T follicular helper cell (primary cell): ENCODE measurements at regions not wholly inside any gene's neighbourhood (a gene's known extent, or its start where the extent isn't known, plus 50 kb on each side); places are given as distances from the start of the nearest gene placed in this dataset.
"Not testable (repeated sequence)": the region's sequence is repeated elsewhere in the genome, so short reads cannot be mapped to it uniquely, and the experiment has no call there.

Experiments used
- DNase-seq: peaks from one replicate; pipeline ENCODE4 v3.0.0-alpha.2; 2020; ENCODE audit warnings: low read depth

DNA sequence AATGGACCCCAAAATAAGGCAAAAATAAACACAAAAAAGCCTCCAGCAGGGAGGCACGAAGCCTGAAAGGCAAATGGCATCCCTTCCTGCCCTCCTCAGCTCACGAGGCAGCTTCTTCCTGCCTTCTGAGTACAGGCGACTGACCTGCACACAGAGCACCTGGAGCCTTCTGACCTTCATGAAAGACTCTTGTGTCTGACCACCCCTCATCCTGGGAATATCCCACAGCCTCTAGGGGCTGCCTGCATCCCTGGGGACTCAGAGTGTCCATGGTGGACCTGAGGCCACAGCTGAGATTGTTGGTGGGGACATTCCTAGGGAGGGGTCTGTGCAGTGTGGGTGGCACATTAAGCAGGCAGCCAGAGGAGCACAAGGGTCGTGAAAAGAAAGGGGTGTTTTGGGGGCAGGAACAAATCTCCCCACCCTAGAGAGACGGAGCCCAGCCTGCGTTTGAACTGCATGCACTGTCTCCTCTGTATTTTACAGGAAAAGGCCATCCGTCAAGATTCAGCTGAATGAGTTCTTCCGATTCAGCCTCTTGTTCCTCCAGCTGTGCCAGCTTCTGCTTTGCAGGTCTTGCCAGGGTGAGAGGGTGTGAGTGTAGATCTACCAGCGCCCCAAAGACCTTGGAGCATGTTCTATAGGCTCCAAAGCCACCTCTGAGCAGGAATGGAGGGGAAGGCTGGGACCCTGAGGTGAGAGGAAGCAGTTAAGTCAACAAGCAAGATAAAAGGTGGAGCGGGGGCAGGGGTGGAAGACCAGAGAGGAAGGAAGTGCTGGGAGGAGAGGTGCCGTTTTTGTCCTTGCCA, 80.4 kb upstream of the MEF2A start:
- no peak for DNase-seq

DNA sequence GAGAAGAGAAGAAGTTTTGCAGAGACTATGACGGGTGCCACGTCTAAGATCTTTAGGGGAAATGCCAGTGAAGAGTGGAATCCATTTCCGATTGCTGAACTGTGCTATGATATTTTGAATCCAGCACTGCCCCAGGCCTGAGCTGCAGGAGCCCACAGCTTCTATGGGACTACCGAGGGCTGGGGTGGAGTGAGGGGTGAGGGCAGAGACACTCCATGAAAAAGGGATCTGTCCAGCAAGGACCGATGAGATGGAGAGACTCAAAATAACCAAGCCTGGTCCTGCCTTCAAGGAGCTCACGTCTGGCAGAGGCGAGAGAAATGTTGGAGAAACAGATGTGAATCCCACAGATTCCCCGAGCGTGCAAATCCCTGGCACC, 79.8 kb upstream of the MEF2A start:
- DNase-seq, result no peak

DNA sequence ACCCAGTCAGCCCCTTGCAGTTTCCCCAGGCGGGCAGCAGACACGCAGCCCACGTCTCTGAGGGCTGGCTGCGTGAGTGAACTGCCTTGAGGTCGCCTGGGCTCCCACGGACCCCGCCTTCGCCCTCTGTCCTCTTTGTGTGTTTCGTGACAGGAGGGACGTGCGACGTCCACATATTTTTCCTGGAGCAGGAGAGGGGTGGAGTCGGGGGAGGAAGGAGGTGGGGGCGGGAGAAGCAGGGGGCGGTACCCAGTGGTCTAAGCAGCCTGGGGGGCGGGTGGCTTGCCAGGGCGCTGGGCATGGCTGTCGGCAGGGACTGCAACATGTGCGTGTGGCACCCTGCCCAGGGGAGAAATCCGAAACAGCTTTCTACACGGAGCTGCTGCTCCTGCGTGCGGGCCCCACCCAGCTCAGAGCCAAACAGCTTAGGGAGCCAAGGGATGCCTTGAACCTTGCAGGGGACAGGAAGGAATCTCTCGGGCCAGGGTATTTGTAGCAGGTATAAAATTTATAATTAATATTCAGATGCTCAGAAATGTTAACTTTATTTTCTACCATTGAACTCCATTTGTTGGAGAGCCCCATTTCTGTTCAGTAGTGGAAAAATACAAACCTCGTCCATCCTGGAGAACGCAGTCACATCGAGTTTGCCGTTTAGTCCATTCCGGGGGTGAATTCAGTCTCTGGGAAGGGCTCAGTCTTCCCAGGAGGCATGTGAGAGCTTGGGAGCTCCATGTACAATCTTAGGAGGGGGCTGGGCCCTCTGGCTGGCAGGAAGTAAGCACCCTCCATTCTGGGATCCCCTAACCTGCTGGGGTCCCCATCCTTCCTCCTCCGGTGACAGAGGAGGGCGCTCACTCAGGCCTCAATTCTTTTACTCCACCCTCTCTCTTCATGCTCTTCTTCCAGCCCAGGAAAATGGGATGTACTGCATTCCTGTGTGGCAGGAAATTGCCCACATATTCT, 79.1 kb upstream of the MEF2A start:
- no peak for DNase-seq

DNA sequence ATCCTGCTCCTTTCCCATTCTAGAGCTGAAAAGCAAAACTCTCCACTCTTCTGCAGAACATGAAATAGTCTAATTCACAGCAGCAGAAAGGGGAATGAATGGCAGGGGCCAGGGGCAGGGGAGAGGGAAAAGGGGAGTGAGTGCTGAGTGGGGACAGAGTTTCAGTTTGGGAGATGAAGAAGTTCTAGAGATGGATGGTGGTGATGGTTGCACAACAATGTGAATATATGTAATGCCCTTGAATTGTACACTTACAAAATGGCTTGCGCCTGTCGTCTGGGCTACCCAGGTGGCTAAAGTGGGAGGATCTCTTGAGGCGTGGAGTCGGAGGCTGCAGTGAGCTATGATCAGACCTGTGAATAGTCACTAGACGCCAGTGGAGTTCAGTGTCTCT, 78.5 kb upstream of the MEF2A start:
- no peak for DNase-seq

DNA sequence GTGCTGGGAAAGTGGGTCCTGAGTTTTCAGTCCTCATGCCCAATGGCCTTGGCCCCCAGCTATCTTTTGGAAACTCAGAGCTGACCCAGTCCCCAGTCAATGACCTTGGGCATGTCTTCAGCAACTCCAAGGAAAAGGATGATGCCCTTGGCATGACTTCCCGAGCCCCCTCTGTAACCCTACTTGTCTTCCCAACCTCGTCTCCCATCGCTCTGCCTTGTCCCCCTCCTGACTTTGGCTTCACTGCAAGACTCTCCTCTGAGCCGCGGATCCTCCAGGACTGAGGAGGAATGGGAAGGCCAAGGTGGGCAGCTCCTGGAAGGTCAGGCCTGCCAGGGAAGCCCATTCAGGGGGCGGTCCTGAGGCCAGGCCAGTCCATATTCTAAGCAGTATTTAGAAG, 73.5 kb upstream of the MEF2A start:
- no peak for DNase-seq

DNA sequence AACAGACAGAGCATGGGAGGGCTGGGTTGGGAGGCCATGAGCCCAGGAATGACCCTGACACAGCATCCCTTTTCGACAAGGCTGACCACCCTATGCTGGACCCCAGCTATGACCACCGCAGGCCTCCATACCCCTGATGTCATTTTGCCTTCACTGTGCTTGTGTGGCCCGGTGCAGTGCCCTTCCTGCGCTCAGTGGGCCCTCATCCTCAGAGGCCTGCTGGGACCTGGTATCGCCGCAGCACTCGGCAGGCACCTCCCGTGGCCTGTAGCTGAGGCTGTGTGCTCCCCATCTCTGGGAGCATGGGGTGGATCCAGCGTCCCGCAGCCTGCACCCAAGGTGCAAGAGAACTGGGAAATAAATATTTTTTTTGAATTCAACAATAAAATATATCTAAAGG, 73.1 kb upstream of the MEF2A start:
- DNase-seq, result no peak

DNA sequence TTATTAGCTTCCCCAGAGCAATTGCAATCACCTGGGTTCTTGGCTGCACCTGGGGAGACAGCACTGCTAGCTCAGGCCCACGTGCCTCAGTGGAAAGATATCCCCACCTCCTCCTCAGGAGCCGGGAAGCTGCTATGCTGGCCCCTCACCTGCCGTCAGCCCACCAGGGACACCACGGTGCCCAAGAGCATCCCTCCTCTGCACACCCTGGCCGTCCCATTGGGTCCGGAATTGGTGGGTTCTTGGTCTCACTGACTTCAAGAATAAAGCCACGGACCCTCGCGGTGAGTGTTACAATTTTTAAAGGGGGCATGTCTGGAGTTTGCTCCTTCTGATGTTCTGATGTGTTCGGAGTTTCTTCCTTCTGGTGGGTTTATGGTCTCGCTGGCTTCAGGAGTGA, 72.3 kb upstream of the MEF2A start:
- DNase-seq, result no peak

DNA sequence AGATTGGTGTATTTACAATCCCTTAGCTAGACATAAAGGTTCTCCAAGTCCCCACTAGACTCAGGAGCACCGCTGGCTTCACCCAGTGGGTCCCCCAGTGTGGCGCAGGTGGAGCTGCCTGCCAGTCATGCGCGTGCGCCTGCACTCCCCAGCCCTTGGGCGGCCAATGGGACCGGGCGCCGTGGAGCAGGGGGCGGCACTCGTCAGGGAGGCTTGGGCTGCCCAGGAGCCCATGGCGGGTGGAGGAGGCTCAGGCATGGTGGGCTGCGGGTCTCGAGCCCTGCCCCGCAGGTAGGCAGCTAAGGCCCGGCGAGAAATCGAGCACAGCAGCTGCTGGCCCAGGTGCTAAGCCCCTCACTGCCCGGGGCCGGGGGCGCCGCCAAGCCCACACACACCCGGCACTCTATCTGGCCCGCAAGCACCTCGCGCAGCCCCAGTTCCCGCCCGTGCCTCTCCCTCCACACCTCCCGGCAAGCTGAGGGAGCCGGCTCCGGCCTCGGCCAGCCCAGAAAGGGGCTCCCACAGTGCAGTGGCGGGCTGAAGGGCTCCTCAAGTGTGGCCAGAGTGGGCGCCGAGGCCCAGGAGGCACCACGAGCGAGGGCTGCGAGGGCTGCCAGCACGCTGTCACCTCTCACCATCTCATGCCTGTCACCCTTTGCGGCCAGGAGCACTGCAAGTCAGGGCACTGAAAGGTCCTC, 71.1 kb upstream of the MEF2A start:
- DNase-seq, result not testable (repeated sequence)

DNA sequence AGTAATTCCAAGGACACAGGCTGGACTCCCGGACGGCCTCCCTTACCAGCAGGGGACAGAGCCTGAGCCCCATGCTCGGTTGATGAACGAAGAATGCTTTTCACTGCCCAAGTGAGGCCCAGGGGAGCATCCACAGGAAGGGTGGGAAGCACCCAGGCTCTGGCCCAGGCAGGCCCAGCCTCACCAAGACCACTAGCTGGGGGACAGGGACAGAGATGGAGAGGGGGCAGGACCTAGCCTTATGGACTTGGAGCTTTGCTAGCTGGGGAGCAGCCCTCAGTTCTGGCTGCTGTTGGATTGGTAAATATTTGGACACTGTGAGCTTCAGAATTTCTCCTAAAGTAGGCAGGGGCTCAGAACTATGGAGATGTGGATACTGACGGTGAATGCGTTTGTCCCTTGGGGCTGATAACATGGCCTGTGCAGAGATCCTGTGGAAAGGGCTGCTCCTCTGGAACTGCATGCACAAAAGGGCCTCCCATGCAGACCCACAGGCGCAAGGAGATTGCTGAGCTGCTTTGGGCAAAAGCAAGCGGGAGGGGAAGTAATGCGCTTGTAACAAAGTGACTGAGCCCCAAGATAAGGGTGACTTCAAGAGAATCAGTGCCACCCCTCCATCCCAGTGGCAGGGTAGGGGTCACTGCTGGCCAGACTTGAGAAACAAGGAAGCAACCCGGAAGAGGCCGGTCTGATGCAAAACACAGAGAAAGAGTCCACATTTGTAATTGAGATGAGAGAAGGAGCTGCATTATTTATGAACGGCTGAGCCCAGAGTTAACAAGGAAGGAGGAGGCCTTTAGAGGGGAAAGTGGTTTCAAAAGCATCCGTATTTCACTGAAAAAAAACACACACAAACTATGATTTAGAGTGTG, 70.1 kb upstream of the MEF2A start:
- no peak for DNase-seq

DNA sequence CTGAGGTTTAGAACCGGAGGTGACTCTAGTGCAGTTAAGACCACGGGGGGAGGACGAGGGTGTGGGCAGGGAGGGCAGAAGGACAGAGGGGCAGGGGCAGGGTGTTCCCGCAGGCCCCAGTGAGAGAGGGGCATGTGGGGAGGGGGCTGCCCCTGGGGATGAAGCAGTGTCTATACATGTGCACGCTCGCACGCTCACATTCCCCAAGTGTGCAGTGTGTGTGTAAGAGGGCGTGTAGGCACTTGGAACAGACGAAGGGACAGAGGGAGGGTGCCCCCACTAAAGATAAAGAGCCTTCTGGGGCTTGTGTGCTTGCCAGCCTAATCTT, 69.5 kb upstream of the MEF2A start:
- DNase-seq, result no peak

DNA sequence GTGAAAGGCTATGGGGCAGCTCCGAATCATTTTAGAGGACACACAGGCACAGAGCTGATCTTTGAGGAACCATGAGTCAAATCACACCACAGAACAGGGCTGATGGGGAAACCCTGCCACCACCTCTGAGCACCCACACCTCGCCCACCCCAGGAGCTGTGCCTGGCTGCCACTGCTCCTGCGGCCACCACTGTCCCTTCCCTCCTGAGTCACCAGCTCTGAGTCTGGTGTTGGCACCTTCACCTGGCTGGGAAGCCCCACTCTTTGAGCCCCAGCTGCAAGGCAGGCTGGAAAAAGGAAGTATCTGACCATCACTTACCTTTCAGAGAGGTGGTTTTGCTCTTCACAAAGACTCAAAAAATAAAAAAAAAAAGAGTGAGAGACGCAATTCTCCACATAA, 63.6 kb upstream of the MEF2A start:
- no peak for DNase-seq

DNA sequence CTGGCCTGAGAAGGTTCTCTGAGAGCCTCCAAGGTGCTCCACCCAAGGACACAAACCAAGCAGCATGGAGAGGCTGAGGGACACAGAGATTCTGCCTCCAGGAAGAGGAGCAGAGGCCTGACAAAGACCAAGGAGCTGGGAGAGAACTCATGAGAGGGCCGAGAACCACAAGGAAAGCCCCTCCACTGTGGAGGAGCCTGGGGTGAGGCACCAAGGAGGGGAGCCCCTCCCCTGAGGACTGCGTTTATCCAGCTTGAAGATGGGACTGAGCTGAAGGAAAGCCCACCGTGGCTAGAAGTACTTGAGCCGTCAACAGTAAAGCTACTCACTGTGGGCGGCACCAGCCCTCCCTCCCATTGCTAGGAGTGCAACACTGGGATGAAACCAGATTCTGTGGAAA, 63.1 kb upstream of the MEF2A start:
- no peak for DNase-seq

DNA sequence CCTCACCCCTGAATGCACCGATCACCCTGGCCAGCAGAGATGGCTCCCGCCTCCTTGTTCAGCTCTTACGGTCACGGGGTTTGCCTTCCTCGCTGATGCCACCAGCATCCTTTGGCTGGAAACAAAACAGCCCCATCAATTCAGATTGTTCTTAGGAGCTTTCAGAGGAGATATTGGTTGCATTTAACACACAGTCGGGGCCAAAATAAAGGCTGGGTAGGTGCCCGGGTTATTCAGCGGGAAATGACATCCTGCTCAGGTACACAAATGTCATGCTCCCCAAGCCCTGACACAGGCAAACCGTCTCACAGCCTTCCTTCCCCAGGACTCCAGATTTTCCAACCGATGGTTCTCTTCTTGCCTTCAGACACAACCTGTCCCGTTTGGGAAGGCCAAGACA, 62.4 kb upstream of the MEF2A start:
- no peak for DNase-seq

DNA sequence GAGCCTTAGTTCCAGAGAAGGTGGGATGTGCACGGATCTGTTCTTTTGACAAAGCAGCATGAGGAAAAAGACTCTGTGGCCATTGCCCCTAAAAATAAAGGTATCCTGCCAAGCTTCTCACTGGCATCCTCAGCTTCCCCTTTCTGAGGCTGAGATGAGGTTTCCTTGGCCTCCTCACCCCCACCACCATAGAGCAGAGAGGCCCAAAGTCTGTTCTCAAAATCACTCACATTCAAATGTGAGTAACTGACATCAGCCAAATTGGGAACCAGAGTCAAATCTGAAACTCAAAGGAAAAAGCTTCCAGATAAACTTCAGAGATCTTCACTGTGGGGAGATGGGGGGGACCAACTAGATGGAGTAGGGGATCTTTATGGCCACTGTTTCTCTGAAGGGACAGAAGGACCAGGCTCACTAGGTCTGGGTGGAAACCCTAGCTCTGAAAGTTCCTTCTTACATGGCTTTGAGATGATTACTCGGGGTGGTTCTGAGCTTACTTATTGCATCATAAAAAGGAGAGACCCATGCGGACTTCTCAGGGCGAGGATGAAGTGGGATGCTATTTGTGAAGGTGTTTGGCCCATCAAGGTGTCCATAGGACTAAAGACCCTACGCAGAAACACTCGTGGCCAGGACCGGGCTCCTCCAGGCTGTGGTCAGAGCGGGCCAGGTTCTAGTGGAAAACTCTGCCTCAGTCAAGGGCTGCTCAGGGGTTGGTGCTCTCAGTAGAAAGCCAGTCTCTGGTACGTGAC, 61.5 kb upstream of the MEF2A start:
- DNase-seq, result no peak

DNA sequence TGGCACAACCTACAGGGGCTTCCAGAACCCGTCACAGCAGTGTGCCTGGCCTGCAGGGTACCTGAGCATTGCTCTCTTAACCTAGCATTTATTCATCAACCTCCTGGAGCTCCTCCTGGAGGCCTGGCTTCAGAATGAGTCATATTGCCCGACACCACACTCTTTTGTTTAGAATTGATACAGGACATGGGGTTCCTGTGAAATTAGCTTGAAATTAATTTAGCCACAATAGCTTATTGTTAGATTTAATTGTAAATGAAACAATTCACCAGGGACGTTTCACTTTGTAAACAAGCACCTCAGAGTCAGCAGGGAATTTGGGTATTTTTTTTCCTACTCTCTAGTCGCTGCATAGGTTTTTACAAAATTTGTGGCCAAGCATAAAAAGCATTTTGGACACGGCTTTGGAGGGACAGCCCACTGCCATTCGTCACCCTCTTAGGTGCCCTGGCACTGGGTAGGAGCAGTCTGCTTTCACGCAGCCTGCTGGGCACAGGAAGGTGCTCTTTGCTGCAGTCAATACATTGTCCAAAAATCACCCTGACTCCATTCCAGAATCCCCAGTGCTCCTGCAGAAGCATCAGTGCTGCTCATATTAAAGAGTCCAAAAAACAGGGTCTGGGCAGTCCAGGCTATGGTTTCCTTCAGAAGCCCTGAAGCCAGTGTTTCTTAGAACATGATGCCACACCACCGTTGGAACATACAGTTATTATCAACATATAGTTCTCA, 60.8 kb upstream of the MEF2A start:
- DNase-seq, result no peak

DNA sequence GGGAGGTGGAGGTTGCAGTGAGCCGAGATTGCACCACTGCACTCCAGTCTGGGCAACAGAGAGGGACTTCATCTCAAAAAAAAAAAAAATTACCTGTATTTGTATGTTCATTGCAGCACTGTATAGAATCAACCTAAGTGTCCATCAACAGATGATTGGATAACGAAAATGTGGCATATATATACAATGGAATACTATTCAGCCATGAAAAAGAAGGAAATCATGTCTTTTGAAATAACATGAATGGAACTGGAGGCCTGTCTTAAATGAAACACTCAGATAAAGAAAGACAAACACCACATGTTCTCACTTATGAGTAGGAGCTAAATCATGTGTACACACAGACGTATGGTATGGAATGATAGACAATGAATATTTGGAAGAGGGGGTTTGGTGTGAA, 59.4 kb upstream of the MEF2A start:
- no peak for DNase-seq

DNA sequence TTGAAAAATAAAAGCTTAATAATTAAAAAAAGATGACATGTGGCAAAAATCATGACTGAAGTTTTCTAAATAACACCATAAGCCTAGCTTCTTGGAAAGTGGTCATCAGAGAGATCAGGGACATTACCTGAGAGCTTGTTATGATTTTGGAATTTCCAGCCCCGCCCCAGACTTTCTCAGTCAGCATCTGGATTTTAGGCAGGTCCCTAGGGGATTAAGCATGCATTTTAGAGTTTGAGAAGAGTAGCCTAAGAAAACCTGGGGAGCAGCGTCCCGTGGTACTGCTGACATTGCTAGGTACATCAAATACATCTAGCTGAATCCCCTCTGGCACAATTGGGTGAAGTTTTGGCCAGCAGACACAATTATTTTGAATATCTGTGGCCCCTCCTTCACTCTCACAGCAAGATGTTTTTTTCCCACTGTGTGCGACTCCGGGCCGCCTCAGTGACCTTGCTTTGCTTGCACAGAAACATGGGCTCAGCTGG, 58.7 kb upstream of the MEF2A start:
- no peak for DNase-seq

DNA sequence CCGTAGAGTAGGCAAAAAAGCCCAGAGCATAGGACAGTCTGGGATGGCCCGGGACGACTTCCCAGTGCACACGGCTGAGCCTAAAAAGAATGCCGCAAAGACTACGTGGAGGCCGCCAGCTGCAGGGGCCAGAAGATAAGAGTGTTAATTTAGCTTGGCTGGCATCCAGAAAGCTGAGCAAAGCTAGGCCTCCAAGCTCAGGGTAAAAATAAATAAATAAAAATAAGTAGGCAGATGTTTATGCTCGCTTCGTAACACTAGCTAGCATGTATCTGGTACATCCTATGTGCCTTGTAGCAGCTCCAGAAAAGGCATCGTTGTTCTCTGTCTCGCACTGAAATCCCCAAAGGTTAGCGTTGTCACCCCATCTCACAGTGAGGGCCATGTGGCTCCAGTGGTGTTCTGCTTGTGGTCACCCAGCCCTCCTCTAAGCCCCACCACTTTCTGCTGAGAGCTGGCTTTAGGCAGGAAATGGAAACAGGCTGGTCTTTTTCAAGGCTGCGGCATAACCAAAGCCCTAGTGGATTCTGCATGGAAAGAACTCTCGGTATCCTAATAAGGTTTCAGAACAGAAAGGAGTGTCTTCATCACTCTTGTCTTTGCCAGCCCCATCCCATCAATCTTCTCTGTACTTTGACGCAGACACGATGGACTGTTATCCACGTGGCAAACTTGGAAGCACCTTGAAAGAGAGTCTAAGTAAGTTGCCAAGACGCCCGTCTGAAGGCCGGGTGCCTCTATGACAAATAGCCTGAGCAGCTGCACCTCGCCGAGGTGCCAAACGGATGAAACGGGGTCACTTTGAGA, 58.1 kb upstream of the MEF2A start:
- DNase-seq, result no peak

DNA sequence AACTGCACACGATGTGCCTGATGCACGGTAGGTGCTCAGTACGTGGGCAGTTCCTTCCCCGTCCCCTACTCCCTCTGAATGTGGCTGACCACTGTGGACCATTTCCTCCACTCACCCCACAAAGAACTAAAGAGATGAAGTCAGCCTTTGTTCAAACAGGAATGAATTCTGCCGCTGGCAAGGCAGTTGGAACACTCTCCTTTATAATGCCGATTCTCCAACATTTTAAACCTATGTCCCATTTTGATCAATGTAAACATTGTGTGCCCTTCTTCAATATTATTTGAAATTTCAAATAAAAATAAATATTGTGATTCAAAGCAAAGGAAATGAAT, 57.5 kb upstream of the MEF2A start:
- no peak for DNase-seq
